Heart left ventricle (tissue), 16 donors: ENCODE measurements at regions not wholly inside any gene's neighbourhood (a gene's known extent, or its start where the extent isn't known, plus 50 kb on each side); places are given as distances from the start of the nearest gene placed in this dataset.

ENCODE experiments used
- ATAC-seq, 4 donors: fragments of 200-7000 bp; cut with Tn5 transposase; one replicate each; pipeline ENCODE4 v1.9.1; 2020 to 2022; ENCODE audit warnings: moderate library complexity in 4 of 4, mild to moderate bottlenecking in 3 of 4, moderate number of reproducible peaks in 1 of 4
- DNase-seq, 5 donors: peaks; one replicate each; pipeline ENCODE4 v3.0.0-alpha.2; 2020
- H3K27ac ChIP-seq, 12 donors: fragments of 200-600 bp; sonication (generic) in 4 of 12; one replicate each; pipeline versions ENCODE4 v1.5.0 to v1.8.0; 2016 to 2022; ENCODE audit warnings: mild to moderate bottlenecking in 2 of 12
- H3K27me3 ChIP-seq, 9 donors: fragments of 200-600 bp; sonication (generic) in 2 of 9; one replicate each; pipeline versions ENCODE4 v1.5.1 to v1.8.0; 2016 to 2022; ENCODE audit warnings: mild to moderate bottlenecking in 3 of 9
- H3K36me3 ChIP-seq, 9 donors: fragments of 200-600 bp; sonication (generic) in 2 of 9; one replicate each; pipeline versions ENCODE4 v1.5.0 to v1.8.0; 2018 to 2022; ENCODE audit warnings: mild to moderate bottlenecking in 2 of 9
- H3K4me1 ChIP-seq, 12 donors: fragments of 200-600 bp; sonication (generic) in 4 of 12; one replicate each; pipeline versions ENCODE4 v1.5.0 to v1.8.0; 2016 to 2022; ENCODE audit warnings: mild to moderate bottlenecking in 3 of 12
- H3K4me3 ChIP-seq, 12 donors: fragments of 200-600 bp; sonication (generic) in 4 of 12; one replicate each; pipeline versions ENCODE4 v1.5.0 to v1.8.0; 2017 to 2022; ENCODE audit warnings: mild to moderate bottlenecking in 9 of 12, moderate library complexity in 4 of 12
- H3K9me3 ChIP-seq, 12 donors: fragments of 200-600 bp; sonication (generic) in 4 of 12; one replicate each; pipeline versions ENCODE4 v1.5.0 to v1.8.0; 2016 to 2022; ENCODE audit warnings: mild to moderate bottlenecking in 1 of 12
- POLR2A ChIP-seq, 2 donors: fragments of 450-650 bp; IDR thresholded peaks; one replicate each; pipeline ENCODE4 v1.6.1; 2017; ENCODE audit warnings: antibody characterized with exemption in 2 of 2, mild to moderate bottlenecking in 2 of 2, moderate library complexity in 2 of 2
- WGBS, 4 donors: extraction: QIAGEN DNeasy Blood & Tissue Kit in 2 of 4; methylation state at CpG; one replicate each; pipeline versions ENCODE4 v1.1.5 to v1.1.7; 2013 to 2018; 5-methylcytosine and 5-hydroxymethylcytosine counted together
- intact Hi-C, 10 donors: fragments of 100-400 bp; cut with DNase I; formaldehyde crosslinking; loops; one replicate each; pipeline versions ENCODE4 v1.11.1 to v1.14.2; 2022
- TF ChIP-seq, protein P1 (sequence below), 12 donors: fragments of 200-600 bp; sonication (generic) in 4 of 12; IDR thresholded peaks; one replicate each; pipeline versions ENCODE4 v1.5.0 to v1.8.0; 2018 to 2022; ENCODE audit warnings: antibody characterized with exemption in 12 of 12, mild to moderate bottlenecking in 5 of 12
- donor health status: ischemic (EF 13 %, LVEDD 7.1; RV severe dilation, severe dysfunction).
- donor health status: healthy with polysubstance abuse.
- donor health status: DM: no; HTN: yes; CAD: no.
- donor health status: DM: no; HTN: no; CAD: no.
- donor health status: ischemic (EF 25% LVEDD 6.9; RV normal size, moderate dysfunction).
- donor health status: ischemic (EF 25% LVEDD 5.7; RV mildly dilated, moderate dysfunction).
- donor health status: healthy.
- donor health status: DM: yes; HTN: yes; CAD: no.
- donor health status: ischemic (EF 35%, LVEDD 5.7; RV mildly dilated, moderate dysfunction).
- donor health status: nonischemic (EF 11% LVEDD 7.7; RV severe dilation, severe dysfunction).
- donor health status: DM: yes; HTN: yes; CAD: no.
- donor health status: PGD.
- donor health status: ischemic (EF 29% LVEDD 5.4; RV normal size, mild dysfunction).
- donor health status: nonischemic (EF 23%, LVEDD 6.1; RV moderate dilation, normal function).

DNA sequence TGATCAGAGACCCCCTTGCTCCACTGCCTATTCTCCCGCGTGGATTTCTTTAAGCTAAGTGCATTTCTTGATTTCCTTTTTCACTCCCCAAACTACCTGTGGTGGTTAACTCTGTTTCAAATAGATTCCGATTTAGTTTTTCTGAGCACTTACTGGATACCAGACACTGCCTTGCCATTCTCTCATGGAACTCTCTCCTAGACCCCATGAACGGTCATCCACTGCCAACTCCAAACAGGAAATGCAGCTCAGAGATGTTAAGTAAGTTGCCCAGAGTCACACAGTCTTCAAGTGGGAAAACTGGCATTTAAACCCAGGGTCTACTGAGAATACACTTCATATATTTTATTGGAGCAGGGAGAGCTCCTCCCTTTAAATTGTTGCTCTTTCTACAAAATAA is 199.4 kb downstream of the MAF start:
- DNase-seq, result no peak
- 82 to 89% (median 84%) methylated on average over 4 of the region's 4 CpGs for WGBS, 4 donors
- H3K36me3 ChIP-seq, result no peaks in the 10 kb centered on the region
- no peak for ATAC-seq
- no peaks in the 10 kb centered on the region for H3K4me1 ChIP-seq
- no peak overlapping the region for H3K27ac ChIP-seq
- no peak overlapping the region for H3K4me3 ChIP-seq
- no peaks in the 10 kb centered on the region for H3K27me3 ChIP-seq
- peaks cover 0 to 9% (median 0%) of the 10 kb centered on the region in 12 donors for H3K9me3 ChIP-seq
- intact Hi-C loops, result no loop called here
- TF ChIP-seq, protein P1, sequence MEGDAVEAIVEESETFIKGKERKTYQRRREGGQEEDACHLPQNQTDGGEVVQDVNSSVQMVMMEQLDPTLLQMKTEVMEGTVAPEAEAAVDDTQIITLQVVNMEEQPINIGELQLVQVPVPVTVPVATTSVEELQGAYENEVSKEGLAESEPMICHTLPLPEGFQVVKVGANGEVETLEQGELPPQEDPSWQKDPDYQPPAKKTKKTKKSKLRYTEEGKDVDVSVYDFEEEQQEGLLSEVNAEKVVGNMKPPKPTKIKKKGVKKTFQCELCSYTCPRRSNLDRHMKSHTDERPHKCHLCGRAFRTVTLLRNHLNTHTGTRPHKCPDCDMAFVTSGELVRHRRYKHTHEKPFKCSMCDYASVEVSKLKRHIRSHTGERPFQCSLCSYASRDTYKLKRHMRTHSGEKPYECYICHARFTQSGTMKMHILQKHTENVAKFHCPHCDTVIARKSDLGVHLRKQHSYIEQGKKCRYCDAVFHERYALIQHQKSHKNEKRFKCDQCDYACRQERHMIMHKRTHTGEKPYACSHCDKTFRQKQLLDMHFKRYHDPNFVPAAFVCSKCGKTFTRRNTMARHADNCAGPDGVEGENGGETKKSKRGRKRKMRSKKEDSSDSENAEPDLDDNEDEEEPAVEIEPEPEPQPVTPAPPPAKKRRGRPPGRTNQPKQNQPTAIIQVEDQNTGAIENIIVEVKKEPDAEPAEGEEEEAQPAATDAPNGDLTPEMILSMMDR (IDR thresholded peaks at IDR 0.05), result no peak
- no peak for TF ChIP-seq POLR2A (IDR thresholded peaks at IDR 0.05)

DNA sequence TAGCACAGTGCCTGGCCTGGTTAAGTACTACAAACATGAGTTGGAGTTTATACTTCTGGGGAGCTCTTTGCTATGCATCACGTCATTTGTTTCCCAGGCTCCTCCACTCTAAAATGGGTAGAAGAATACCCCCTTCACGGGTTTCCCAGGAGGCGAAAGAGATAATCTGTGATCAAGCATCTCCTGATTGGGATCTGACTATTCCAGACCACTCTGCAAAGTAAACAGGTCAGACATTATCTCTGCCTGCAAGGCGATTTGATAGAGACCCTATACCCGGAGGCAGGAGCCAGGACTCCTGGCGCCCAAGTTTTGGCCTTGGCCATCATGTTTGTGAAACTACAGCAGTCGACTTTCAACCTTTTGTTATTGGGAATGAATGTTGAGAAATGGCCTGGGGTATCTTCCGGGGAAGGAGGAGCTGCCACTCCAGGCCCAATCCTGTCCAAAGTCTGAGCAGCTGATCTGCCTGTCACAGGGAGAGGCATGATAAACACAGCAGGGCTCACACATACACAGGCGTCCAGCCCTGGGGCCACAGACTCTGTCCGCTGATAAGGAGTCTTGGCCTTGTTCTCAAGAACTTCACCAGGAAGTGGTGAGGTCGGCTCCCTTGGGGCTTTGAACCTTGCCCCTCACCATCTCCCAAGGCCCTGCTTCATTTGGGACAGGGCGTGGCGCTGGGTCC is 199.9 kb downstream of the MAF start:
- no peak overlapping the region for H3K27ac ChIP-seq
- ATAC-seq (no peak), DNase-seq (no peak)
- H3K9me3 ChIP-seq, result peaks cover 0 to 6% (median 0%) of the 10 kb centered on the region in 12 donors
- no peaks in the 10 kb centered on the region for H3K27me3 ChIP-seq
- TF ChIP-seq, protein P1 (IDR thresholded peaks at IDR 0.05), result no peak
- TF ChIP-seq POLR2A (IDR thresholded peaks at IDR 0.05), result no peak
- H3K4me1 ChIP-seq, result no peaks in the 10 kb centered on the region
- intact Hi-C loops, result no loop called here
- WGBS, 4 donors, result 62 to 74% (median 69%) methylated on average over 13 of the region's 13 CpGs
- no peaks in the 10 kb centered on the region for H3K36me3 ChIP-seq
- no peak overlapping the region for H3K4me3 ChIP-seq

DNA sequence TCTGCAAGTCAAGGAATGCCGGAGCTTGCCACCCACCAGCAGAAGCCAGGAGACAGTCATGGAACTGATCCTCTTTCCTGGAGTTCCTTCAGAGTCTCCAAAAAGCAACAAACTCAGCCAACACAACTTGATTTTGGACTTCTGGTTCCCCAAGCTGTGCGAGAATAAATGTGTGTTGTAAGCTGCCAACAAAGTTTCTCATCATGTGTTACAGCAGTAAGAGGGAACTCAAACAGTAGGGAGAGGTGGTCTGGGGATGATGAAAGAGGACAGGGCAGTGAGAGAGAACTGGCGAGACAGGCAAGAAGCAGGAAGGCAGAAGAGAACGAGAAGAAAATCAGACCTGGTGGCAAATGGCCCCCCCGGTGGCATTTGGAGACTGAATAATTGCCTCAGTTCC is 204.9 kb downstream of the MAF start:
- intact Hi-C loops, result no loop called here
- H3K36me3 ChIP-seq, result no peaks in the 10 kb centered on the region
- ATAC-seq, result no peak
- DNase-seq, result no peak
- no peak overlapping the region for H3K4me3 ChIP-seq
- no peak for TF ChIP-seq POLR2A (IDR thresholded peaks at IDR 0.05)
- TF ChIP-seq, protein P1 (IDR thresholded peaks at IDR 0.05), result no peak
- H3K27ac ChIP-seq, result no peak overlapping the region
- no peaks in the 10 kb centered on the region for H3K27me3 ChIP-seq
- peaks cover 0 to 6% (median 0%) of the 10 kb centered on the region in 12 donors for H3K9me3 ChIP-seq
- peaks cover 0 to 16% (median 0%) of the 10 kb centered on the region in 12 donors for H3K4me1 ChIP-seq
- WGBS, 4 donors, result 81 to 86% (median 84%) methylated on average over 5 of the region's 5 CpGs

DNA sequence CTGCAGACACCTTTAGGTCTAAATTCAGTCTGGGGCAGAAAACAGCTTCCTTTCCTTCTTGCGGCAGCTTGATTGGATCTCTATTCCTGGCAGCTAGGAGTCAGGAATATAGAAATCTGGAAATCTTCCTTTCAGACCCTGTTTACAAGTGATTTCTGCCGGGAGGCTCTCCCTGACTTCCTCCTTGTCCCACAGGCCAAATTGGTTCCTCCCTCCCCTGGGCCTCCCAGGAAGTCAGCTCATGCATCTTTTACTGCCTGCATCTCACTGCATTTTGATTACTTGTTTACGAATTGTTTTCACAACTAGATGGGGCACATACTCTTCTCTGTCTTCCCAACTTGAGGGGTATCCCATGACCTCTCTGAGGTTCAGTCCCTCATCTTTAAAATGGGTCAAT is 206.3 kb downstream of the MAF start:
- Histone ChIP-seq H3K36me3 (no peaks in the 10 kb centered on the region), H3K4me3 (no peak overlapping the region), H3K27me3 (no peaks in the 10 kb centered on the region), H3K4me1 (peaks cover 0 to 16% (median 0%) of the 10 kb centered on the region in 12 donors), H3K27ac (no peak overlapping the region), H3K9me3 (peaks cover 0 to 6% (median 0%) of the 10 kb centered on the region in 12 donors)
- TF ChIP-seq, protein P1 (IDR thresholded peaks at IDR 0.05), result no peak
- no peak for TF ChIP-seq POLR2A (IDR thresholded peaks at IDR 0.05)
- ATAC-seq, result no peak
- 60 to 79% (median 65%) methylated on average over 3 of the region's 3 CpGs for WGBS, 4 donors
- intact Hi-C loops, result no loop called here
- no peak for DNase-seq
